Mesendoderm (in vitro differentiated cells): ENCODE measurements at regions not wholly inside any gene's neighbourhood (a gene's known extent, or its start where the extent isn't known, plus 50 kb on each side); places are given as distances from the start of the nearest gene placed in this dataset.

ENCODE experiments used
- DNase-seq: peaks from one replicate; pipeline ENCODE4 v3.0.0; 2013
- H2AK5ac ChIP-seq: 2 replicates; pipeline ENCODE4 v1.6.1; 2013; ENCODE audit warnings: low read length, inconsistent platforms
- H2BK120ac ChIP-seq: 2 replicates; pipeline ENCODE4 v1.6.1; 2013; ENCODE audit warnings: low read depth, mild to moderate bottlenecking, low read length, moderate library complexity, mixed read lengths
- H2BK15ac ChIP-seq: replicated peaks from 2 replicates; pipeline ENCODE4 v1.6.1; 2013; ENCODE audit warnings: low read depth, mild to moderate bottlenecking, moderate library complexity
- H2BK5ac ChIP-seq: 2 replicates; pipeline ENCODE4 v1.6.1; 2013; ENCODE audit warnings: low read length, inconsistent platforms
- H3K18ac ChIP-seq: 2 replicates; pipeline ENCODE4 v1.6.1; 2013; ENCODE audit warnings: mild to moderate bottlenecking, low read length, mixed read lengths
- H3K23ac ChIP-seq: one replicate; pipeline ENCODE4 v1.6.1; 2013; ENCODE audit warnings: low read length
- H3K27ac ChIP-seq: 2 replicates; pipeline ENCODE4 v1.5.1; 2013; ENCODE audit warnings: low read depth, mild to moderate bottlenecking, inconsistent platforms, low read length, moderate library complexity
- H3K27me3 ChIP-seq: 2 replicates; pipeline ENCODE4 v1.6.1; 2013; ENCODE audit warnings: low read length, control low read depth, mild to moderate bottlenecking, inconsistent platforms; ENCODE audit not compliant: insufficient read depth, poor library complexity
- H3K36me3 ChIP-seq: 2 replicates; pipeline ENCODE4 v1.6.1; 2013; ENCODE audit warnings: low read length, inconsistent platforms; ENCODE audit not compliant: control insufficient read depth, insufficient read depth
- H3K4ac ChIP-seq: one replicate; pipeline ENCODE4 v1.6.1; 2013; ENCODE audit warnings: low read depth, mild to moderate bottlenecking, low read length, moderate library complexity
- H3K4me1 ChIP-seq: 2 replicates; pipeline ENCODE4 v1.6.1; 2013; ENCODE audit warnings: low read depth, low read length, inconsistent platforms; ENCODE audit not compliant: control insufficient read depth
- H3K4me2 ChIP-seq: 2 replicates; pipeline ENCODE4 v1.6.1; 2013; ENCODE audit warnings: low read length
- H3K4me3 ChIP-seq: 2 replicates; pipeline ENCODE4 v1.5.1; 2013; ENCODE audit warnings: mild to moderate bottlenecking, low read length
- H3K56ac ChIP-seq: one replicate; pipeline ENCODE4 v1.6.1; 2013; ENCODE audit warnings: low read length
- H3K79me1 ChIP-seq: 2 replicates; pipeline ENCODE4 v1.6.1; 2013; ENCODE audit warnings: low read length, inconsistent platforms
- H3K79me2 ChIP-seq: 2 replicates; pipeline ENCODE4 v1.6.1; 2013; ENCODE audit warnings: mild to moderate bottlenecking, low read length; ENCODE audit not compliant: control insufficient read depth, insufficient read depth
- H3K9ac ChIP-seq: 2 replicates; pipeline ENCODE4 v1.6.1; 2013; ENCODE audit warnings: low read length, inconsistent platforms
- H4K5ac ChIP-seq: one replicate; pipeline ENCODE4 v1.6.1; 2013; ENCODE audit warnings: low read length
- H4K8ac ChIP-seq: one replicate; pipeline ENCODE4 v1.6.1; 2013; ENCODE audit warnings: low read depth, mild to moderate bottlenecking, control low read depth, low read length, moderate library complexity
- WGBS: extraction: QIAGEN DNeasy Blood & Tissue Kit; methylation state at CpG from one replicate; pipeline ENCODE4 v1.1.7; 2013; ENCODE audit warnings: low lambda C conversion rate, missing lambda C conversion rate; ENCODE audit not compliant: insufficient coverage; ENCODE audit errors: extremely low coverage; 5-methylcytosine and 5-hydroxymethylcytosine counted together

DNA sequence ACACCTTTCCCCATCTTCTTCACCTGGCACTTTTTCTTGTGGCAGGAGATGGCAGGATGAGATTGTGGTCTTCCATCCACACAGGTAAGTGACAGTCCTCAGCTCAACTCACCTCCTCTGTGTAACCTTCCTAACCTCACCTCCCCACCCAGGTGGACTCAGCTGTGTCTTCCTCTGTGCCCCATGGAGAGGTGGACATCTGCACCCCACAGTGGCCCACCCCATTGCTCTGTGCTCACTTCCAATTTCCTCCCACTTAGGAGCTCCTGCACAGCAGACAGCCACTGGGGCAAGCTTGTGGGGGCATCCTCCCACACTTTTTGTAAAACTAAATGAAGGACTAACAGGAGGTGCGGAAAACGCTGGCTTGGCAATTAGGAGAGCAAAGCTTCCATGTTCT, 61.6 kb downstream of the MSX1 start:
- Histone ChIP-seq H3K4me1 (no peaks in the 10 kb centered on the region), H3K36me3 (no peaks in the 10 kb centered on the region), H3K18ac (no peak overlapping the region), H4K5ac (no peak overlapping the region), H3K79me2 (no peaks in the 10 kb centered on the region), H3K4me2 (no peak overlapping the region), H2BK120ac (no peak overlapping the region), H3K23ac (no peak overlapping the region), H3K79me1 (no peaks in the 10 kb centered on the region), H4K8ac (no peak overlapping the region), H2BK15ac (no peak overlapping the region), H3K9ac (no peak overlapping the region), H3K4ac (no peak overlapping the region), H2BK5ac (no peak overlapping the region), H3K4me3 (no peak overlapping the region), H3K27me3 (no peaks in the 10 kb centered on the region), H3K27ac (no peak overlapping the region), H3K56ac (no peak overlapping the region), H2AK5ac (no peak overlapping the region)
- no peak for DNase-seq
- WGBS = no CpG with 5 or more reads among the region's 2 CpGs

DNA sequence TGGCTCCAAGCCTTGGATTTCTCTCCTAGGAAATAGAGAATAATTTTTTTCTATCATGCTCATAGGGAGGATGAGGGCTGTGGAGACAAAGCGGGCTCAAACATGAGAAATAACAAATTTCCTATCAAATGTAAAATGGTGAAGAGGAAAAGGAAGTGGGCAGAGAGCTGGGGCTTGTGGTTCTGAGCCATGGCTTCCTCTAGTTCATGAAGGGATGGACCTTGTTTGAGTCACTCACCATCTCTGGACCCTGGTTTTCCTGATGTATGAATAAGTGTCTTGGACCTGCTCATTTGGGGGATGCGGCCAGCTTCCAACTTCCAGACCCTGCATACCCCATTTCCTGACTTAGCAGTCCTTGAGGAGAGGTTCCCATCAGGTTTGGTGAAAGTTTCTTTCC, 63.0 kb downstream of the MSX1 start:
- H3K36me3 ChIP-seq = no peaks in the 10 kb centered on the region
- no CpG with 5 or more reads among the region's 2 CpGs for WGBS
- no peak overlapping the region for H2BK5ac ChIP-seq
- H2AK5ac ChIP-seq = no peak overlapping the region
- no peak overlapping the region for H3K4ac ChIP-seq
- no peak overlapping the region for H3K4me2 ChIP-seq
- no peak overlapping the region for H3K9ac ChIP-seq
- no peak overlapping the region for H2BK120ac ChIP-seq
- no peak for DNase-seq
- H2BK15ac ChIP-seq = no peak overlapping the region
- H3K27ac ChIP-seq = no peak overlapping the region
- no peak overlapping the region for H3K56ac ChIP-seq
- no peaks in the 10 kb centered on the region for H3K79me2 ChIP-seq
- no peaks in the 10 kb centered on the region for H3K4me1 ChIP-seq
- H4K8ac ChIP-seq = no peak overlapping the region
- no peaks in the 10 kb centered on the region for H3K27me3 ChIP-seq
- no peak overlapping the region for H3K18ac ChIP-seq
- H3K23ac ChIP-seq = no peak overlapping the region
- H3K79me1 ChIP-seq = no peaks in the 10 kb centered on the region
- no peak overlapping the region for H3K4me3 ChIP-seq
- no peak overlapping the region for H4K5ac ChIP-seq

DNA sequence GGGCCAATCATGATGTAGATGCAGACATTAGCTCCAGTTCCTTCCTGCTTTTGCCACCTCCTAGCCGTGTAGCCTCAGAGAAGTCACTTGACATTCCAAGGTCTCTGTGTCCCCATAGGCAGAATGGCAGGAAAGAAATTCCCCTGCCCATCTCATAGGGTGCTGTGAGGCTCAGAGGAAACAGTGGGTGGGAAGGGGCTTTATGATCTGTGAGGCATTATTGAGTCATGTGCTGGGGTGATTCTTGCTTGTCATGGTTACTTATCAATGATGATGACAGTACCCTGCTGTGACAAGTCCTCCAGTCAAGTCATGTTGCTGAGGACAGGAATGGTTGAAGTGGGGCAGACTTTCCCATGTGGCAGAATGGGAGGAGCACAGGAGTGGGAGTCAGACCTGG, 63.7 kb downstream of the MSX1 start:
- no peaks in the 10 kb centered on the region for H3K36me3 ChIP-seq
- no peaks in the 10 kb centered on the region for H3K79me1 ChIP-seq
- no peak overlapping the region for H3K56ac ChIP-seq
- no peak overlapping the region for H2BK15ac ChIP-seq
- no peaks in the 10 kb centered on the region for H3K79me2 ChIP-seq
- H3K27me3 ChIP-seq = no peaks in the 10 kb centered on the region
- H3K23ac ChIP-seq = no peak overlapping the region
- H4K8ac ChIP-seq = no peak overlapping the region
- H3K9ac ChIP-seq = no peak overlapping the region
- H3K18ac ChIP-seq = no peak overlapping the region
- H2AK5ac ChIP-seq = no peak overlapping the region
- no peak overlapping the region for H3K4me2 ChIP-seq
- peak; percentile 28 for DNase-seq
- no peak overlapping the region for H3K4ac ChIP-seq
- H3K27ac ChIP-seq = no peak overlapping the region
- H3K4me1 ChIP-seq = no peaks in the 10 kb centered on the region
- WGBS = no CpG with 5 or more reads among the region's 1 CpG
- no peak overlapping the region for H2BK5ac ChIP-seq
- H4K5ac ChIP-seq = no peak overlapping the region
- no peak overlapping the region for H2BK120ac ChIP-seq
- no peak overlapping the region for H3K4me3 ChIP-seq

DNA sequence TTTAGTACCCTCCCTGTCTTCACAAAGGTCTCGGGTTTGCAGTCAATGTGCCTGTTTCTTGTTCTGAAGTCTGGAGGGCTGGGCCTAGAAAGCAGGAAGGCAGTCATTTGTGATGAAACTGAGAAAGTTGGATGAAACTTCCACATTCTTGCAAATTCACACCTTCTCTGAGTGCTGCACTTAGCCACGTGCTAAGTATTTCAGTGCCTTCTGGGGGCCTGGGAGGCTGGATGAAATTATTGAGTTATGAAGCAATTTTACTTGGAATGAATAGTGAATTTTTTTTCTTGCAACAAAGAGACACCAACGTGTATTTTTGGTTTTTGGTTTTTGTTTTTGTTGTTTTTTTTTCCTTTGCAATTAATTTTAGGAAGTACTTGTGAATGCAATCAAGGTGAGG, 71.2 kb downstream of the MSX1 start:
- no peak overlapping the region for H3K9ac ChIP-seq
- no peaks in the 10 kb centered on the region for H3K79me1 ChIP-seq
- no peak overlapping the region for H3K18ac ChIP-seq
- no peak overlapping the region for H2BK15ac ChIP-seq
- H2BK120ac ChIP-seq = no peak overlapping the region
- no peaks in the 10 kb centered on the region for H3K36me3 ChIP-seq
- H3K4me1 ChIP-seq = no peaks in the 10 kb centered on the region
- H3K4ac ChIP-seq = no peak overlapping the region
- no peak overlapping the region for H4K8ac ChIP-seq
- no peak overlapping the region for H4K5ac ChIP-seq
- H3K27me3 ChIP-seq = no peaks in the 10 kb centered on the region
- no CpG with 5 or more reads among the region's 3 CpGs for WGBS
- no peak overlapping the region for H3K56ac ChIP-seq
- no peak overlapping the region for H2BK5ac ChIP-seq
- H3K4me3 ChIP-seq = no peak overlapping the region
- no peak overlapping the region for H3K23ac ChIP-seq
- DNase-seq = peak; percentile 33
- H3K4me2 ChIP-seq = no peak overlapping the region
- no peak overlapping the region for H3K27ac ChIP-seq
- no peaks in the 10 kb centered on the region for H3K79me2 ChIP-seq
- H2AK5ac ChIP-seq = no peak overlapping the region

DNA sequence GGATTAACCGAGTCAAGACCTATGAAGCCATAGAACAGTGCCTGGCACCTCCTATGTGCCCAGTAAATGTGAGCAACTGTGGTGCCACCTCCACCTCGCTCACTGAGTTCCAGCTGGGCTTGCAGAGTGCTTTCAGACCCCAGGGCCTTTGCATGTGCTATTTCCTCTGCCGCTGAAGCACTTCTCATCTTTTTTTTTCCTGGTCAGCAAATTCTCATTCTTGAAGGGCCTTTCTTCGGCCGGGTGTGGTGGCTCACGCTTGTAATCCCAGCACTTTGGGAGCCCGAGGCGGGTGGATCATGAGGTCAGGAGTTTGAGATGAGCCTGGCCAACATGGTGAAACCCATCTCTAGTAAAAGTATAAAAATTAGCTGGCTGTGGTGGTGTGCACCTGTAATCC, 76.5 kb downstream of the MSX1 start:
- no peaks in the 10 kb centered on the region for H3K79me1 ChIP-seq
- H3K4ac ChIP-seq = no peak overlapping the region
- H3K36me3 ChIP-seq = no peaks in the 10 kb centered on the region
- H4K8ac ChIP-seq = no peak overlapping the region
- no peak overlapping the region for H2AK5ac ChIP-seq
- H3K18ac ChIP-seq = no peak overlapping the region
- no peak overlapping the region for H4K5ac ChIP-seq
- H3K4me2 ChIP-seq = no peak overlapping the region
- no peak overlapping the region for H2BK120ac ChIP-seq
- no peaks in the 10 kb centered on the region for H3K27me3 ChIP-seq
- no peak for DNase-seq
- no peak overlapping the region for H3K23ac ChIP-seq
- H3K4me1 ChIP-seq = no peaks in the 10 kb centered on the region
- WGBS = no CpG with 5 or more reads among the region's 8 CpGs
- no peaks in the 10 kb centered on the region for H3K79me2 ChIP-seq
- no peak overlapping the region for H2BK5ac ChIP-seq
- no peak overlapping the region for H3K4me3 ChIP-seq
- H2BK15ac ChIP-seq = no peak overlapping the region
- no peak overlapping the region for H3K56ac ChIP-seq
- H3K9ac ChIP-seq = no peak overlapping the region
- no peak overlapping the region for H3K27ac ChIP-seq

DNA sequence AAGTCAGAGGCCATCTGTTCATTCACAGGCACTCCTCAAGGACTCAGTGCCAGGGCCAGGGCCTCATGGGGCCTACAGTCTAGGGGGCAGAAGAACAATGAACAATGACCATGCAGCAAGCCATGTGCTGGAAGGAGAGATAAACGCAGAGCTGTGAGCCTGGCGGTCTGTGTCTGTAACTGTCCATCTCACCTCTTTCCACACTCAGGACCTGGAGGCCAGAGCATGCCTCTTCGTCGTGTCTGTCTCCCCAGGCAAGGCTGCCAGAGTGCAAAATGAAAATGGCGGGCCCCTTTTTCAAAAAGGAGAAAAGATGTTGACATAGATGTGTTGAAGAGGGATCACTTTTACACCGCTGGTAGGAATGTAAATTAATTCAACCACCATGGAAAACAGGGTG, 78.5 kb downstream of the MSX1 start:
- no peak overlapping the region for H3K4me2 ChIP-seq
- H2AK5ac ChIP-seq = no peak overlapping the region
- no peak overlapping the region for H4K5ac ChIP-seq
- no peaks in the 10 kb centered on the region for H3K79me2 ChIP-seq
- no peak overlapping the region for H2BK15ac ChIP-seq
- no peaks in the 10 kb centered on the region for H3K4me1 ChIP-seq
- H3K79me1 ChIP-seq = no peaks in the 10 kb centered on the region
- no peaks in the 10 kb centered on the region for H3K36me3 ChIP-seq
- H3K9ac ChIP-seq = no peak overlapping the region
- H2BK120ac ChIP-seq = no peak overlapping the region
- WGBS = no CpG with 5 or more reads among the region's 6 CpGs
- H3K23ac ChIP-seq = no peak overlapping the region
- no peak overlapping the region for H3K4ac ChIP-seq
- no peak overlapping the region for H3K4me3 ChIP-seq
- no peak overlapping the region for H3K27ac ChIP-seq
- H4K8ac ChIP-seq = no peak overlapping the region
- no peak overlapping the region for H2BK5ac ChIP-seq
- no peaks in the 10 kb centered on the region for H3K27me3 ChIP-seq
- no peak overlapping the region for H3K18ac ChIP-seq
- H3K56ac ChIP-seq = no peak overlapping the region
- DNase-seq = no peak
